ENCODE measurements at regions not wholly inside any gene's neighbourhood (a gene's known extent, or its start where the extent isn't known, plus 50 kb on each side); places are given as distances from the start of the nearest gene placed in this dataset.

GRCh38 chr4:141290771-141291170 lies 70.1 kb downstream of the ZNF330 start:
- no peak for DNase-seq (ENCODE audit: low spot score)
- ATAC-seq = no peak

- no peak for ATAC-seq
Measured at GRCh38 chr4:141294306-141294705, 73.6 kb downstream of the ZNF330 start.

GRCh38 chr4:141301216-141301615 lies 80.5 kb downstream of the ZNF330 start:
- ATAC-seq (no peak), DNase-seq (ENCODE audit: low spot score) (no peak)

More at GRCh38 chr4:141294306-141294705, 73.6 kb downstream of the ZNF330 start:
- no peak for DNase-seq (ENCODE audit: low spot score)

GRCh38 chr4:141302924-141303323 lies 82.2 kb downstream of the ZNF330 start:
- ATAC-seq (no peak), DNase-seq (ENCODE audit: low spot score) (no peak)

- no peak for ATAC-seq
- DNase-seq (ENCODE audit: low spot score) = no peak
Measured at GRCh38 chr4:141304346-141304745, 83.7 kb downstream of the ZNF330 start.

GRCh38 chr4:141306331-141306730 lies 85.6 kb downstream of the ZNF330 start:
- no peak for ATAC-seq
- no peak for DNase-seq (ENCODE audit: low spot score)

- peak; percentile 94 for ATAC-seq
- peak; percentile 59 for DNase-seq (ENCODE audit: low spot score)
Measured at GRCh38 chr4:141307241-141307689, 86.6 kb downstream of the ZNF330 start.

GRCh38 chr4:141309874-141310273 lies 89.2 kb downstream of the ZNF330 start:
- DNase-seq (ENCODE audit: low spot score) (no peak), ATAC-seq (no peak)

- no peak for DNase-seq (ENCODE audit: low spot score)
- ATAC-seq = no peak
Measured at GRCh38 chr4:141311246-141312204, 90.8 kb downstream of the ZNF330 start.

- no peak for DNase-seq (ENCODE audit: low spot score)
- no peak for ATAC-seq
Measured at GRCh38 chr4:141314627-141315026, 93.9 kb downstream of the ZNF330 start.

GRCh38 chr4:141328560-141329173 lies 108.0 kb downstream of the ZNF330 start:
- DNase-seq (ENCODE audit: low spot score) = no peak
- ATAC-seq = no peak

- no peak for DNase-seq (ENCODE audit: low spot score)
Measured at GRCh38 chr4:141329174-141329569, 108.5 kb downstream of the ZNF330 start.

GRCh38 chr4:141330616-141331015 lies 109.9 kb downstream of the ZNF330 start:
- DNase-seq (ENCODE audit: low spot score) (no peak), ATAC-seq (no peak)

More at GRCh38 chr4:141329174-141329569, 108.5 kb downstream of the ZNF330 start:
- ATAC-seq = peak; percentile 7

GRCh38 chr4:141331534-141332358 lies 111.1 kb downstream of the ZNF330 start:
- no peak for ATAC-seq
- DNase-seq (ENCODE audit: low spot score) = no peak

GRCh38 chr4:141332359-141333181 lies 111.9 kb downstream of the ZNF330 start:
- ATAC-seq = peak; percentile 54
- peak; percentile 64 for DNase-seq (ENCODE audit: low spot score)

- peak; percentile 79 for ATAC-seq
- peak; percentile 84 for DNase-seq (ENCODE audit: low spot score)
Measured at GRCh38 chr4:141333456-141334230, 112.9 kb downstream of the ZNF330 start.

GRCh38 chr4:141335166-141335565 lies 114.5 kb downstream of the ZNF330 start:
- peak; percentile 71 for ATAC-seq
- no peak for DNase-seq (ENCODE audit: low spot score)

GRCh38 chr4:141338238-141338637 lies 117.5 kb downstream of the ZNF330 start:
- DNase-seq (ENCODE audit: low spot score) = no peak
- no peak for ATAC-seq

- no peak for DNase-seq (ENCODE audit: low spot score)
- ATAC-seq = no peak
Measured at GRCh38 chr4:141339391-141339790, 118.7 kb downstream of the ZNF330 start.
